HG03457 (cell line): ENCODE measurements at regions not wholly inside any gene's neighbourhood (a gene's known extent, or its start where the extent isn't known, plus 50 kb on each side); places are given as distances from the start of the nearest gene placed in this dataset.
"Not testable (repeated sequence)": the region's sequence is repeated elsewhere in the genome, so short reads cannot be mapped to it uniquely, and the experiment has no call there.

Source experiments
- ATAC-seq: cut with Tn5 transposase; IDR thresholded peaks from one replicate; pipeline ENCODE4 v1.9.1; 2021; ENCODE audit warnings: moderate number of reproducible peaks; ENCODE audit not compliant: unreplicated experiment

GRCh38 chr4:64857198-64857597 is 447.9 kb upstream of the TECRL start:
- no peak for ATAC-seq

GRCh38 chr4:64846417-64846816 is 437.2 kb upstream of the TECRL start:
- no peak for ATAC-seq

GRCh38 chr4:64829749-64830148 is 420.5 kb upstream of the TECRL start:
- no peak for ATAC-seq

GRCh38 chr4:64824591-64824990 is 415.3 kb upstream of the TECRL start:
- no peak for ATAC-seq

GRCh38 chr4:64822405-64822804 is 413.2 kb upstream of the TECRL start:
- no peak for ATAC-seq

GRCh38 chr4:64821219-64821976 is 412.1 kb upstream of the TECRL start:
- no peak for ATAC-seq

- ATAC-seq = no peak
Observed at GRCh38 chr4:64814616-64815015, 405.4 kb upstream of the TECRL start.

GRCh38 chr4:64807821-64808220 is 398.6 kb upstream of the TECRL start:
- no peak for ATAC-seq

- ATAC-seq = no peak
Observed at GRCh38 chr4:64799751-64800150, 390.5 kb upstream of the TECRL start.

GRCh38 chr4:64798828-64799227 is 389.6 kb upstream of the TECRL start:
- ATAC-seq = not testable (repeated sequence)

- no peak for ATAC-seq
Observed at GRCh38 chr4:64796581-64796980, 387.3 kb upstream of the TECRL start.

GRCh38 chr4:64784125-64784524 is 374.9 kb upstream of the TECRL start:
- no peak for ATAC-seq

GRCh38 chr4:64781737-64782326 is 372.6 kb upstream of the TECRL start:
- no peak for ATAC-seq

- no peak for ATAC-seq
Observed at GRCh38 chr4:64780664-64781063, 371.4 kb upstream of the TECRL start.

GRCh38 chr4:64777286-64777685 is 368.0 kb upstream of the TECRL start:
- ATAC-seq = no peak

- no peak for ATAC-seq
Observed at GRCh38 chr4:64776820-64777219, 367.6 kb upstream of the TECRL start.

GRCh38 chr4:64774626-64775025 is 365.4 kb upstream of the TECRL start:
- ATAC-seq = no peak

GRCh38 chr4:64771149-64771548 is 361.9 kb upstream of the TECRL start:
- ATAC-seq = no peak

- ATAC-seq = no peak
Observed at GRCh38 chr4:64767547-64767946, 358.3 kb upstream of the TECRL start.

GRCh38 chr4:64766565-64766964 is 357.3 kb upstream of the TECRL start:
- ATAC-seq = no peak

- ATAC-seq = no peak
Observed at GRCh38 chr4:64756016-64756415, 346.8 kb upstream of the TECRL start.

GRCh38 chr4:64747919-64748715 is 338.9 kb upstream of the TECRL start:
- no peak for ATAC-seq
